PC-3 (cell line): ENCODE measurements at regions not wholly inside any gene's neighbourhood (a gene's known extent, or its start where the extent isn't known, plus 50 kb on each side); places are given as distances from the start of the nearest gene placed in this dataset.
"Not testable (repeated sequence)": the region's sequence is repeated elsewhere in the genome, so short reads cannot be mapped to it uniquely, and the experiment has no call there.

Experiments used
- ATAC-seq: fragments of 200-7000 bp; cut with Tn5 transposase; 2 replicates; pipeline ENCODE4 v1.9.1; 2020; ENCODE audit warnings: mild to moderate bottlenecking, moderate library complexity
- BruUV-seq: library from RNA; stranded (reverse); fragments of 400-500 nt; replicated peaks from 2 replicates; lab custom pipeline; 2021; lab: Mats Ljungman, UMichigan
- CTCF ChIA-PET: fragments of 300-600 bp; sonication (Branson Sonifier 250); formaldehyde crosslinking; loops from one replicate; lab custom pipeline; 2022; ENCODE audit warnings: antibody characterized with exemption; lab: Charles Lee
- POLR2A ChIA-PET: fragments of 300-600 bp; sonication (Branson Sonifier 250); formaldehyde crosslinking; loops from one replicate; lab custom pipeline; 2022; ENCODE audit warnings: antibody characterized with exemption; ENCODE audit not compliant: unreplicated experiment; lab: Charles Lee
- DNase-seq: peaks from one replicate; pipeline ENCODE4 v3.0.0-alpha.2; 2015
- H2AFZ ChIP-seq: fragments of 300-600 bp; sonication (generic); 2 replicates; pipeline ENCODE4 v1.6.0; 2016; ENCODE audit warnings: antibody characterized with exemption, low read length
- H3F3A ChIP-seq: fragments of 300-600 bp; sonication (generic); one replicate; pipeline ENCODE4 v1.6.0; 2017; ENCODE audit warnings: antibody characterized with exemption, low read length, control low read depth, mild to moderate bottlenecking; ENCODE audit not compliant: unreplicated experiment
- H3K27ac ChIP-seq: fragments of 300-600 bp; sonication (generic); 2 replicates; pipeline ENCODE4 v1.5.1; 2016; ENCODE audit warnings: mild to moderate bottlenecking, low read length
- H3K27me3 ChIP-seq: fragments of 300-600 bp; sonication (generic); 2 replicates; pipeline ENCODE4 v1.6.1; 2016; ENCODE audit warnings: low read length, mixed read lengths
- H3K36me3 ChIP-seq: fragments of 300-600 bp; sonication (generic); 2 replicates; pipeline ENCODE4 v1.6.1; 2016; ENCODE audit warnings: low read depth, mixed run types, low read length, mixed read lengths
- H3K4me1 ChIP-seq: fragments of 300-600 bp; sonication (generic); 2 replicates; pipeline ENCODE4 v1.5.1; 2016; ENCODE audit warnings: low read length; ENCODE audit not compliant: insufficient read depth
- H3K4me2 ChIP-seq: fragments of 300-600 bp; sonication (generic); 2 replicates; pipeline ENCODE4 v1.6.0; 2016; ENCODE audit warnings: low read length
- H3K4me3 ChIP-seq: fragments of 300-600 bp; sonication (generic); 2 replicates; pipeline ENCODE4 v1.5.1; 2016; ENCODE audit warnings: mild to moderate bottlenecking, low read length, mixed read lengths
- H3K79me2 ChIP-seq: fragments of 300-600 bp; sonication (generic); 2 replicates; pipeline ENCODE4 v1.6.1; 2017; ENCODE audit warnings: low read length, mixed read lengths
- H3K9ac ChIP-seq: fragments of 300-600 bp; sonication (generic); 2 replicates; pipeline ENCODE4 v1.6.0; 2016; ENCODE audit warnings: mild to moderate bottlenecking, low read length
- H3K9me2 ChIP-seq: fragments of 300-600 bp; sonication (generic); replicated peaks from 2 replicates; pipeline ENCODE4 v1.6.1; 2016; ENCODE audit warnings: mixed run types, low read length, mixed read lengths
- H3K9me3 ChIP-seq: fragments of 300-600 bp; sonication (generic); 2 replicates; pipeline ENCODE4 v1.6.1; 2016; ENCODE audit warnings: low read length, mixed read lengths
- H4K20me1 ChIP-seq: fragments of 300-600 bp; sonication (generic); 2 replicates; pipeline ENCODE4 v1.6.1; 2016; ENCODE audit warnings: low read length, mixed read lengths
- CTCF ChIP-seq: fragments of 300-600 bp; sonication (generic); conservative IDR thresholded peaks from 2 replicates; pipeline ENCODE4 v1.5.1; 2017; ENCODE audit warnings: antibody characterized with exemption, low read depth, mild to moderate bottlenecking, low read length
- EZH2 ChIP-seq: fragments of 300-600 bp; sonication (generic); IDR thresholded peaks from one replicate; pipeline ENCODE4 v1.6.1; 2017; ENCODE audit warnings: antibody characterized with exemption, mild to moderate bottlenecking, low read length; ENCODE audit not compliant: unreplicated experiment
- EZH2phosphoT487 ChIP-seq: fragments of 300-600 bp; sonication (generic); IDR thresholded peaks from 2 replicates; pipeline ENCODE4 v1.6.1; 2018; ENCODE audit warnings: mild to moderate bottlenecking, antibody characterized with exemption, low read length, borderline replicate concordance
- intact Hi-C: fragments of 100-400 bp; cut with micrococcal nuclease; formaldehyde crosslinking; loops from 2 replicates; pipeline ENCODE4 v1.9.0; 2023

- no peak overlapping the region for H3K27ac ChIP-seq
- H2AFZ ChIP-seq: no peak overlapping the region
- H4K20me1 ChIP-seq: no peaks in the 10 kb centered on the region
- no peak overlapping the region for H3K4me3 ChIP-seq
- ChIA-PET CTCF (no interaction called here), POLR2A (no interaction called here)
- no peaks in the 10 kb centered on the region for H3F3A ChIP-seq
- H3K36me3 ChIP-seq: no peaks in the 10 kb centered on the region
- DNase-seq (peak; percentile 32), ATAC-seq (peak; percentile 40)
- no peaks in the 10 kb centered on the region for H3K79me2 ChIP-seq
- no TSS peak for BruUV-seq
- no peaks in the 10 kb centered on the region for H3K9me3 ChIP-seq
- H3K9me2 ChIP-seq: no peaks in the 10 kb centered on the region
- intact Hi-C loops: no loop called here
- no peak overlapping the region for H3K4me2 ChIP-seq
- H3K4me1 ChIP-seq: peaks cover 41% of the 10 kb centered on the region
- no peak overlapping the region for H3K9ac ChIP-seq
- TF ChIP-seq CTCF: no peak
- no peak for TF ChIP-seq EZH2
- TF ChIP-seq EZH2phosphoT487: no peak
- H3K27me3 ChIP-seq: no peaks in the 10 kb centered on the region
Measured at GRCh38 chr7:142563470-142563869, 185.8 kb upstream of the PRSS1 start.

GRCh38 chr7:142562688-142563087 is 186.6 kb upstream of the PRSS1 start:
- no peaks in the 10 kb centered on the region for H3K36me3 ChIP-seq
- DNase-seq: no peak
- TF ChIP-seq EZH2: no peak
- no peak for TF ChIP-seq CTCF
- no peak for TF ChIP-seq EZH2phosphoT487
- no peak for ATAC-seq
- H3K27ac ChIP-seq: no peak overlapping the region
- no TSS peak for BruUV-seq
- H3K4me3 ChIP-seq: no peak overlapping the region
- CTCF ChIA-PET: no interaction called here
- POLR2A ChIA-PET: no interaction called here
- H3K9me3 ChIP-seq: no peaks in the 10 kb centered on the region
- no peaks in the 10 kb centered on the region for H3F3A ChIP-seq
- peaks cover 41% of the 10 kb centered on the region for H3K4me1 ChIP-seq
- no peak overlapping the region for H2AFZ ChIP-seq
- H3K9ac ChIP-seq: no peak overlapping the region
- no peaks in the 10 kb centered on the region for H3K79me2 ChIP-seq
- no peaks in the 10 kb centered on the region for H3K27me3 ChIP-seq
- no peaks in the 10 kb centered on the region for H4K20me1 ChIP-seq
- intact Hi-C loops: no loop called here
- H3K4me2 ChIP-seq: no peak overlapping the region
- H3K9me2 ChIP-seq: no peaks in the 10 kb centered on the region

GRCh38 chr7:142561396-142561795 is 187.9 kb upstream of the PRSS1 start:
- H3K9me2 ChIP-seq, H3K79me2 ChIP-seq, H3F3A ChIP-seq, H2AFZ ChIP-seq, H3K4me3 ChIP-seq, H4K20me1 ChIP-seq, ATAC-seq, H3K27me3 ChIP-seq, DNase-seq, H3K9me3 ChIP-seq, H3K9ac ChIP-seq, BruUV-seq, CTCF ChIA-PET, POLR2A ChIA-PET, H3K27ac ChIP-seq, intact Hi-C loops, H3K4me2 ChIP-seq, H3K36me3 ChIP-seq: not testable (repeated sequence)
- H3K4me1 ChIP-seq: peaks cover 43% of the 10 kb centered on the region

GRCh38 chr7:142560770-142561169 is 188.5 kb upstream of the PRSS1 start:
- H3K4me2 ChIP-seq, H3K79me2 ChIP-seq, POLR2A ChIA-PET, H2AFZ ChIP-seq, DNase-seq, H3K4me3 ChIP-seq, H4K20me1 ChIP-seq, H3K9me2 ChIP-seq, CTCF ChIA-PET, intact Hi-C loops, ATAC-seq, BruUV-seq, H3K27ac ChIP-seq, H3K27me3 ChIP-seq, H3F3A ChIP-seq, H3K9ac ChIP-seq, H3K36me3 ChIP-seq, H3K9me3 ChIP-seq: not testable (repeated sequence)
- peaks cover 49% of the 10 kb centered on the region for H3K4me1 ChIP-seq
